ENCODE measurements at regions not wholly inside any gene's neighbourhood (a gene's known extent, or its start where the extent isn't known, plus 50 kb on each side); places are given as distances from the start of the nearest gene placed in this dataset.
"Not testable (repeated sequence)": the region's sequence is repeated elsewhere in the genome, so short reads cannot be mapped to it uniquely, and the experiment has no call there.

DNA sequence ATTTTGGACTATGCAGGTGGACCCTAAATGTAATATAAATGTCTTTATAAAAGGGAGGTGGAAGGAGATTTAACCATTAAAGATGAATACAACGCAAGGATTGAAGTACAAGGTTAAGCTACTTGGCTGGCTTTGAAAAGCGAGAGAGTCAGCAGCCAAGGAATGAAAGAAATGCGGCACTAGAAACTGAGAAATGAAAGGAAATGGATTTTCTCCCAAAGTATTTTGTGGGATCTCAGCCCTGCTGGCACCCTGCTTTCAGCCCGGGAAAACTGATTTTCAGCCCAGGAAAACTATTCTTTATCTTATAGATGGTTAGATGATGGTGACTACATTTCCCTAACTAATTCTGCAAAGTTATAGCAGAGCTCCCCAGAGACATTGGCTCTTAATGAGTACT lies 1349.6 kb upstream of the C9orf72 start:
- DNase-seq (ENCODE audit: low spot score) = no peak

DNA sequence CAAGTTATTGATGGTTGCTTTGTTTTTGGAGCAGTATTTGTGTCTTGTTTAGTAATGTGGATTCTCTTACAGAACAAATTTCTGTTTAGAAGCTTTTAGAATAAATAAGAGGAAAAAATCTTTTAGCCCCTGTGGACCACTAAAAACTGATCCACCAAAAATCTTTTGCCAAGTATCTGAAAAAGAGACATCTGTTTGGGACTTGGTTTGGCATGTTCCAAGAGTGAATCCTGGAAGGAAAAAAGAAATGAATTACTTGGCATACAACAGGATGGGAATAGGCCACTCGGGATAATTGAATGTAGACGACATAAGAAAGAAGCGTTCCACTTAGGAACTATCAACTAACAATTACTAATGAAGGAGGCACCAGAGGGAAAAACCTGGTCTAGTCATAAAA lies 1350.1 kb upstream of the C9orf72 start:
- DNase-seq (ENCODE audit: low spot score) = no peak

DNA sequence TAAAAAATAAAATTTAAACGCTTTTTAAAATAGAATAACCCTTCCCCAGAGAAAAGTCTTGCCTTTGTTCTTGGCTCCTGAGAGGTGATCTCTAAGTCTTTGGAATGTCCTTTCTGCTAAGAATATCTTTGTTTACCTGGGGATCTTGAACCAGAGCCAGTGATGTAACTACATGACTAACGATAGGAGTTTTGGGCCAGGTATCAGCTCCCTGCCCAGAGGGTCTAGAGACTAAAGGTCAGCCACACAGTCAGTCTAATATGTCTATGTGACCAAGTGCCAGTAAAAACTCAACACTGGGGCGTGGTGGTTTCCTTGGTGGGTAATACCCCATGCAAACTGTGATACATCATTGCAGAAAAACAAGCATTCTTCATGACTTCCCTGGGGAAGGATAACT lies 1351.9 kb upstream of the C9orf72 start:
- no peak for DNase-seq (ENCODE audit: low spot score)

DNA sequence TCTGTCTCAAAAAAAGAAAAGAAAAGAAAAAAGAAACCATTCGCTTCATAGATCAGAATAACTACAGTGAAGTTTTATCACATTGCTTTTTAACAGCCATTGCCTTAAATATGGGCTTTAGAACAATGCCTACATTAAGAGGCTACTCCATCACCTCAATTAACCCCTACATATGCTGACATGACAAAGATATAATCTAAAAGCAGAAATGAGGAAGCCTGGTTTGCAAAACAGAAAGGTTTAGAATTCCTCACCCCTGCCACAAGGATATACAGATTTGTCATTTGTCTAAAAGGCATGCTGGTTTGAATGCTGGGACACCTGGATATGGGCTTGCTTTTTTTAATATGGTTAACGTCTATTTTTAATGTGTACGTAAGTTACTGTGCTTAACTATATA lies 1353.0 kb upstream of the C9orf72 start:
- DNase-seq (ENCODE audit: low spot score) = no peak

DNA sequence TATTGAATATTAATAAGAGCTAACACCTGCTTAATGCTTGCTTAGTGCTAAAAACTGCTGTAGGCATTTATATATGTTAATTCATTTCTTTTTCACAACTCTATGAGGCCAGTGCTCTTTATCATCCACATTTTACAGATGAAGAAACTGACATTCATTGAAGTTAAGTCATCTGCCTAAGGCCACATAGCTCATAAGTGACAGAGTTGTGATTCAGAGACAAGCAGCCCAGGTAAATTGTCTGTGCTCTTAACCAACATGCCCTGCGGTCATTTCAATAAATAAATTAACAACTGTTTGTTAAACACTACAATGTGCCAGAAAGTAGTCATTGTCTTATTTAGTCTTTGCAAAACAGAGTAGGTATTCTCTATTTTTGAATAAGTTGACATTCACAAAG lies 1354.4 kb upstream of the C9orf72 start:
- no peak for DNase-seq (ENCODE audit: low spot score)

DNA sequence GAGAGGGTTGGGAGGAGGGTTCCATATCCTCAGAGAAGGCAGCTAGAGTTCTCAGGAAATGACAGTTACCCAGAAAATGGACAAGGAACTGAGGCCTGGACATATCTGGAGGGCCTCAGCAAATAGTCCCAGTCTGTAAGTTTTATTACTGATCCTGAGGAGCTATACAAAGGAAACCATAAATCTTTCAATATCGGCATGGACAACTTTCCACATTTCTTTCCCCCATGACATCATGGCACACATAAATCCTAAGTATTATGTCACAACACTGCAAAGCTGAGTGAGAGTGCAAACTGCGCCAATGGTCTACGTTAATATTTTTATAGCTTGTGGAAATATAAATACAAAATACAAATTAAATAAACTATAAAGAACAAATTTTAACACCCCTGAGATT lies 1356.2 kb upstream of the C9orf72 start:
- no peak for DNase-seq (ENCODE audit: low spot score)

DNA sequence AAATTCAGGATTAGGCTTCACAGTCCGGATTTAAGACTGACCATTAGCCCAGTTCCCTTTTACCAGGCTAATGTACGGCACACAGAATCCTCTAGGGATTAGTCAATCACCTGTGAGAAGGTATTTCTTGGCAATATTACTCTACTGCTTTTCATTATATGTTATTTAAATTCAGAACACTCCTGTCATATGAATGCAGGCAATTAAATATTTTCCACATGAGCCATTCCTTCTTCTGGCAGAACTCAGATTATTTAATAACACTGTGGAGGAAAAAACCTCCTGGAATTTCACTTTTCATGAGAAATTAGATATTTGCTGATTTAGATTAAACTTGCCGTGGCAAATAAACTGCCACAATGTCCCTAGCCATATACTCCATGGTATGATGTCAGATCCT lies 1357.5 kb upstream of the C9orf72 start:
- no peak for DNase-seq (ENCODE audit: low spot score)

DNA sequence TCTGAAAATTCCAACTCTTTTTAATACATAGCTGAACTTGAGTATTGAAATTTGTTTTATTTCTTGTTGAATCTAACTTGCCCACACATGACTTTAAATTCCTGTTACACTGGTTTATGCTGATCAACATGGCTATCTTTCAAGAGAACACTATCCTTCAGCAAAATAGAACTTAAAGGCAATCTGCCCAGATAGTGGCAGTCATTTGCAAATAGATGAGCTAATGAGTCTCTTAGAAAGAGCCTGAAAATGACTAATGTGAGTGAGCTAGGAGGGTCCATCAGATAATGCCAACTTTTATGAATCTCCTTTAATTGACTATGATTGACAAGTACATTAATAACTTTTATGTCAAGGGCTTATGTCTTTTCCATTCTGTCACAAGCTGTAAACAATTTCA lies 1360.8 kb upstream of the C9orf72 start:
- no peak for DNase-seq (ENCODE audit: low spot score)

DNA sequence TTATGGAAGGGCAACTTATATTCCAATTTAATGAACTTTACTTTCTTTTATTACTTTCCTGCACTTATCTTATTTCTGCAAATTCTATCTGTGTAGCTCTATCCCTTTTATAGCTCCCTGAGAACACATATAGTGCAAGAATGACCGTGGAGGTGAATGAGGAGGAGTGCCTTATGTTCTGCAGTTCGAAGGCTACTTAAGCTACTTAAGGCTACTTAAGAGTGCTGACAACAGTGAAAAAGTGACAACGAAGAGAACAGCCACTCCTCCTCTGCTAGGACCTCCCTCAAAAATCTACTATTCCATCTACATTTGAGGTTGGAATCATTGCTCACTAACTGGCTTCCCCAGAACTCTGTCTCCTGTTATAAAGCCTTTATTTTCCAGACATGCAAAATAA lies 1365.7 kb upstream of the C9orf72 start:
- DNase-seq (ENCODE audit: low spot score) = no peak

DNA sequence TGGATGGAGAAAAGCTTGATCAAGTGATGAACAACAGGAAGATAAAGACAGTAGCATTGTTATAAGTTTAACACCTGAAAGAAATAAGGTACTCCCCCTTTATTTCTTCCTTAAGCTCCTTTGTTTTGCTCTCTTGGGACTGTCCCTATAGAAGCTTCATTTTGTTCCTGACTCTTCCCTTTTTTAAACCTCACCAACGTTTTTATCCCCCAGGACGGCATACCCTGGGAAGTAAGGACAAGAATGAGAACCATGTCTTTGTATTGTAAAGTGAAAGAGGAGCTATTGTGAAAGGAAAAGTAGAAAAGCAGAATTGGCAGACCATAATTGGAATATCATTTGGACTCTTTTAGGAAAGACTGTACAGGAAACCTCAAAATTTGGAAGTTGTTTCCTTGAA lies 1368.6 kb upstream of the C9orf72 start:
- no peak for DNase-seq (ENCODE audit: low spot score)

DNA sequence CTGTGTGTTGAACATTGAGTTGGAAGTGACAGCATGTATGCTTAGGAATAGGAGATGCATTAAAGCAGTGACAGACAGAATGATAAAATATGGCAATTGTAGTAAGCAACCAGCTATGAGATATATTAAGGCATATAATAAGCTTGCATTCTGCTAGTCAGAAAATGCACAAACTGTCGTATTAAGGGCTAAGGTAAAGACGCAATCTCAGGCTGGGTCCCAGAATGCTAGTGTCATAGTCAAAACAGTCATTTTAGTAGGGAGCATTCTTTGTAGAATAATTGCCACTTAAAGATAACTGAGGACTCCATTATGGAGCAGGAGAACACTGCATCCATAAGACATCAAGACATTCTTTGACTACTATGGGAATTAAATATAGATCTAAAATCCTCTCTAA lies 1369.7 kb upstream of the C9orf72 start:
- DNase-seq (ENCODE audit: low spot score) = no peak

DNA sequence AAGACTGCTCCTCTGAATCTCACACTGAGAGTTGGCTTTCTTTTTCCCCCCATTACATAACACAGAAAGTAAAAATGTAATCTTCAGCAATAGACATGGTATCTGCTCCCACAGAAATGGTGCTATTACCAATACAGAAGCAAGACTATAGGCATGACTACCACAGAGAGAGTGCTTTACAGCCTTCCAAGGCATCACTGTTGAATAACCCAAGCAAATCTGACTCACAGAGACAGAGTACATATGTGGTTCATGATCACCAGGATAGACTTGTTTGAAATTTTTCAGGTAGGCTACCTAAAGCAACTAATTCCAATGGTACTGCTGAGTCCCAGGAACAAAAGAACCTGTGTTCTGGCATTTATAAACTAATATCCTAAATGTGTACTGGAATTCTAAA lies 1373.4 kb upstream of the C9orf72 start:
- no peak for DNase-seq (ENCODE audit: low spot score)

DNA sequence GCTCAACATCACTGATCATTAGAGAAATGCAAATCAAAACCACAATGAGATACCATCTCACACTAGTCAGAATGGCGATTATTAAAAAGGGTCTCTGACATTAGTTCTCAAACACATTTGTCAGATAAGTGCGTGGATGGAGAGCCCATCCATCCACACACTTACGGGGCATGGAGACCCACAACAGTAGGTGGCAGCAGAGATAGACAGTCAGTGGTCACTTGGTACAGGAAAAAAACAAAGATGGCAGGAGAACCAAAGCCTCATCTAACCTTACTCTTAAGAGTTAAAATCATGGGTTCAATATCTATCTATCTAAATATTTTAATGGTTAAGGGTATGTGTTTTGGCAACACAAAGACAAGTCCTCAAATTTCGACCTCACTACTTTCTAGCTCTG lies 1378.7 kb upstream of the C9orf72 start:
- no peak for DNase-seq (ENCODE audit: low spot score)

DNA sequence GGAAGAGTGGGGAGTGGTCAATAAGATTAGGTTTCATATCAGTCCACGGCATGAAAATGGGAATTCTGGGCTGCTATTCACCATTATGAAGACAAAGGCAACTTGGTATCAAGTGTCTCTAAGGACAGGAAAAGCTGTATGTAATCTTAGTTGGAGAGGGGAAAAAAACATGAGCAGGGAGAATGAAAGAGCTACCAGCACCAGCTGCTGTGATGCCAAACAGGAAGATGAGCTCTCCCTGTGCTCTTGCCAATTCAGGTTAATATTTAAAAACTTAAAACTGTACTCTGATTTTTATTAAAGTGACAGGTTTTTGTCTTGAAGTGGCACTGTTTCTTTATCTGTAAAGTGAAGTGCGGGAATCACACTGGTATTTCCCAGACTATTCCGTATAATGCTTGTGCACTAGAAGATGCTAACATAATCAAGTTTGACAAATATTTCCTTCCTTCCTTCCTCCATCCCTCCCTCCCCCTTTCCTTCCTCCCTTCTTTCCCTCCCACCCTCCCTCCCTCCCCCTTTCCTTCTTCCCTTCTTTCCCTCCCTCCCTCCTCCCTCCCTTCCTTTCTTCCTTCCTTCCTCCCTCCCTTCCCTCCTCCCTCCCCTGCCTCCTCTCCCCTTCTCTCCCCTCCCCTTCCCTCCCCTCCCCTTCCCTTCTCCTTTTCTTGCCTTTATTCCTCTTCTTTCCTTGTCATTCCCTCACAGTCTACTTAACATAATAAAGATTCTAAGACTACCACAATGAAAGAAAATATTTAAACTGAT lies 1383.0 kb upstream of the C9orf72 start:
- DNase-seq (ENCODE audit: low spot score) = no peak

DNA sequence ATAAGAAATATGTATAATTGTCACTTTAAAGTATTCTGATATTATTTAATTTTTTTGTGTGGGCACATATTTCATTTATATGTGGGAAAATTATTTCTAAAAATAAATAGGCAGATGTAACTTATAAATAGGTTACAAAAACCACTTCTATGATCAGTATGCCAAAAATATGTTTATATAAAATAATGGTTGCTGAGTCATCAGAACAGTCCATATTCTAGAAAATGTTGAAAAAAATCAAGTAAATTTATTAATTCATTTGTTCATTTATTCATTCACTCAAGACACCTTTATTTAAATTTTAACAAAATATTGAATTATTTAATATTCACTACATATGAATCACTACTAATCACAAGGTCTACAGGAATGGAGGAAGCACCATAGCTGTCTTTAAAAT lies 1387.3 kb upstream of the C9orf72 start:
- no peak for DNase-seq (ENCODE audit: low spot score)

DNA sequence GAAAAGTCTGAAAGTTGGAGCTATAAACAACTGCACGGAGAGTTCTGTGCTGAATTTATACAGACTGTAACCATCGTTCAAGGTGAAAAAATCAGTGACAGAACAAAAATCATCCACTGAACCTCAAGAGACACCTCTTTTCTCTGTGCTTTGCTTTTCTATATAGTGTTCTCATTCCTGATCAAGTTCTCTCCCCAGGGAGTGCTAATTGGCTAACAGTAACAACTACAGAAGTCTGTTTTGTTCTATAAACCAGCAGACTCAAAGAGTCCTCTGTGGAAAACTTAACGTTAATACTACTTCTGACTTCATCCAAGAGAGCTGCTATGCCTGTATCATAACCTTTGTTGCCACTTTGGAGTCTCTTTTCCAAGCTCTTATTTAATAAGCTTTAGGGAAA lies 1388.3 kb upstream of the C9orf72 start:
- no peak for DNase-seq (ENCODE audit: low spot score)

DNA sequence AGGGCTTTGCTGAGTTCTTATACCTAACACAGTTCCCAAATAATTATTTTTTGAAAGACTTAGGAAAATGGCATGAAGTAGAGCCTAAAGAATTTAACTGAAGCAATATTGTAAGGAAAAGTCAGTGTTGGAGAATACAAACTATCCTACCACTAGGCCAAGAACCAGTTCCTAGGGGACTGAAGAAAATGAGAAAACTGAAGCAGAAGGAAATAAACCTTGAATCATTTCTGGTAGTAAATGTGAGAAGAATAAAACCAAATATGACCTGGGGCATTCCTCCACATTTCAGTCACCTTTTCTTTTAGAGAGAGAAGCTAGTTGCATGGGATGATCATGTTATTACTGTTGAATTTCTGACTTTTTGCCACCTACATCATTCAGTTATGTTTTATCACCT lies 1393.9 kb upstream of the C9orf72 start:
- no peak for DNase-seq (ENCODE audit: low spot score)

DNA sequence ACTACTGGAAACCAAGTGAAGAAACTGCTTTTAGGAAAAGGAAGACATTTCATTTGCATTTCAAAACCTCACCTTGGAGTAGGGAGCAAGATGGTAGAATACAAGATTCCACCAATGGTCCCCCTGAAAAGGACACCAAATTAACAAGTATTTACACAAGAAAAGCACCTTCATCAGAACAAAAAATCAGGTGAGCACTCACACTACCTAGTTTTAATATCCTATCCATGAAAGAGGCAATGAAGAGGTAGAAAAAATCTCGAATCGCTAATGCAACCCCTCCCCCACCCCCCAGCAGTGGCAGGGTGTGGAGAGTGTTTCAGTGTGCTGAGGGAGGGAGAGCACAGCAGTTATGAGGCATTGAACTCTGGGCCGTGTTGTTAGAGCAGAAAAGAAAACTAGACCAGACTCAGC lies 1397.0 kb upstream of the C9orf72 start:
- DNase-seq (ENCODE audit: low spot score) = no peak

DNA sequence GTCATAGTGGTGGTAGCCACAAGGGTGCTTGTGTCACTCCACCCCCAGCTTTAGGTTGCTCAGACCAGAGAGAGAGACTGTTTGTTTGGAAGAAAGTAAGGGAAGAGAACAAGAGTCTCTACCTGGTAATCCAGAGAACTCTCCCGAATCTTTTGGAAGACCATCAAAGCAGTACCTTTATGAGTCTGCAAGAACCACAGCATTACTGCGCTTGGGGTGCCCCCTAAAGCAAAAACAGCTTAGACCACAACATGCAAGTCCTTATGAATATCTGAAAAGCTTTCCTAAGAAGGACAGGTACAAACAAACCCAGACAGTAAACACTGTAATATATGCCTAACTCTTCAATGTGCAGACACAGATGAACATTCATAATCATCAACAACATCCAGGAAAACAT lies 1398.6 kb upstream of the C9orf72 start:
- no peak for DNase-seq (ENCODE audit: low spot score)

DNA sequence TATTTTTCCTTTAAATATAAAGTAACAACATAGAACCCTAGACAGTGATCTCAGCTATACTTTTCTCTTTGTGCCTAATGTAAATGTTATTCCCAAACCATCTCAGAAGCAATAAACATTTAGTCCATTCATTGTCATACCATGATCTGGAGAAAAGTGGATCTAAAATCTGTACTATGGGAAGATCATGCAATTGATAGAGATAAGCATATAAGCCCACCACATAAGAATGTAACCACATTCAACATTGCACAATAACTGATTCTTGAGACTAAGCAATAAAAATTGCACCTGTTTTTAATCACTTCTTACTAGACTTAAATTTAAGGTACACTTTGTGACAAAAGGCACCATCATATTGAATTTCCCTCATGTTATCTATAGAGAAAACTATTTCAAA lies 1403.0 kb upstream of the C9orf72 start:
- DNase-seq (ENCODE audit: low spot score) = no peak

DNA sequence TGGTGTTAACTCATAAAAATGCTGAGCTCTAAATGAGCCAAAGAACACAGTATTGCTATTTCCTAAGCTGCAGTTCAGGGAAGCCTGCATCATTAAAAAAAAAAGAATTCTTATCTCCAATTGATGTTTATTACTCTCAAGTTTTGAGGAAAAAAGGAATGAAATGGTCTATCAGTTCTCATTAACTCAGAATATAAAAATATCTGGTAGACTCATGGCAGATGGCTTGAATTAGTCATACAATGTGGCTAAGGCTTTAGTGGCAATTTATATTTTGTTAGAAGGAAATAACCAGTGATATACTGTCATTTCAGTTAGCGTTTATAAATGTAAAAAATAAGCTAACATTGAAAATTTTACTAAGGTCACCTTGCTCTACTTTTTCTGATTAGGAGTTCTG lies 1403.4 kb upstream of the C9orf72 start:
- DNase-seq (ENCODE audit: low spot score) = no peak

DNA sequence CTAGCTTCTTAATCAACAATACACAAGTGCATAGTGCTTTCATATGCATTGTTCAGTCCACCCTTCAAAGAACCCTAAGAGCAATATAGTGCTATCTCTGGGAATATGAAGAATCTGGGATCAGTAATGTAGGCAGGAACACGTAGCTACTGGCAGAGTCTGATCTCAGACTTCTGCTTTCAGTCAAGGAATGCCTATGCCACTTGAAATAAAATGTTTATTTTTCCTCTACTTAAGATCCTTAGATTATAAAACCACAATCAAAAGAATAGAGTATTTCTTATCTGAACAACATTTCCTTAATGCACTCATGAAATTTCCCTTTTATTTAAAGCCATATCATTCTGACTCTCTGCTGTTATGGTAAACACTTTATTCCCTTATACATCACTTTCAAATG lies 1407.8 kb upstream of the C9orf72 start:
- DNase-seq (ENCODE audit: low spot score) = no peak

DNA sequence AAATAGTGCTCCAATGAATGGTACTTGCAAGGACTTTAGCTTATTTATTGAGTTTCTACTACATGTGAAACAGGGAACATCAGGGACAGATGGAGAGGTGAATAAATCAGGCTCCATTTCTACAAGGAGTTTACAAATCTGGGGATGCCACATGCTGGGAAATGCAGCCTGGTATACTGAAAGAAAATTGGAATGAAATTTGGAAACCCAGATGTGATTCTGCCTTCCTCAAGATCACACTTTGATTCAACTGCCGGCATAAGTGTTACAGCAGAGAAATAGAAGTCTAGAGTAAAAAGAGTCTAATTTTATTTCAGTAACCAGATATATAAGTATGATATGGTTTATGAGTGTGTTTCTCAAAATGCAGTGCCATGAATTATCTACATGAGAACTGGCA lies 1408.4 kb upstream of the C9orf72 start:
- DNase-seq (ENCODE audit: low spot score) = no peak

DNA sequence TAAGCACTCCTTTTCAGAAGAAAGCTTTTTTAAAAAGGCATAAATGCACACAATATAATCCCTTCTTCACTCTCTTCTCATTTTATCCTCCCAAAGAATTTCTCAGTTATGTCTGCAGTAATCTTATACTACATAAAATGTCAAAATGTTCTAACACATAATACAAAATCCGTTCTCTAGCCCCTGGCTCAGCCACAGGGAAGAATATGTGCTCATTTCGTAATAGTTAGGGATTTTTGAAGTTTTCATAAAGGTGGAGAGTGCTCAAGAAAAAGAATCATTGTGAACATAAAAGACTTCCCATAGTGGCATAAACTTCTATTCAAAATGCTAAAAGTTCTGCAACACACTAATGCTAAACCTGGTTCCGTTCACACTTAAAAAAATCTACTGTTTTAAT lies 1410.7 kb upstream of the C9orf72 start:
- DNase-seq (ENCODE audit: low spot score) = no peak

DNA sequence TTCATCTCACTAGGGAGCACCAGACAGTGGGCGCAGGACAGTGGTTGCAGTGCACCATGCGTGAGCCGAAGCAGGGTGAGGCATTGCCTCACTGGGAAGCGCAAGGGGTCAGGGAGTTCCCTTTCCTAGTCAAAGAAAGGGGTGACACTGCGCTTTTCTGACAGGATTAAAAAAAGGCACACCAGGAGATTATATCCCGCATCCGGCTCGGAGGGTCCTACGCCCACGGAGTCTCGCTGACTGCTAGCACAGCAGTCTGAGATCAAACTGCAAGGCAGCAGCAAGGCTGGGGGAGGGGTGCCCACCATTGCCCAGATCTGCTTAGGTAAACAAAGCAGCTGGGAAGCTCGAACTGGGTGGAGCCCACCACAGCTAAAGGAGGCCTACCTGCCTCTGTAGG lies 1416.7 kb upstream of the C9orf72 start:
- DNase-seq (ENCODE audit: low spot score) = not testable (repeated sequence)

Measured in AG08396 (cell line).